Immature natural killer cell (primary cell): ENCODE measurements at regions not wholly inside any gene's neighbourhood (a gene's known extent, or its start where the extent isn't known, plus 50 kb on each side); places are given as distances from the start of the nearest gene placed in this dataset.

Experiments
- DNase-seq, 3 donors: peaks; one replicate each; pipeline ENCODE4 v3.0.0; 2022; ENCODE audit warnings: mixed read lengths in 1 of 3
- H3K27ac Mint-ChIP-seq, 6 donors: one replicate each; pipeline ENCODE4 v1.8.0; 2020; ENCODE audit warnings: mixed read lengths in 6 of 6, mild to moderate bottlenecking in 5 of 6, inconsistent platforms in 4 of 6, moderate library complexity in 3 of 6
- H3K27me3 Mint-ChIP-seq, 3 donors: one replicate each; pipeline ENCODE4 v1.8.0; 2020 to 2021; ENCODE audit warnings: low read depth in 3 of 3, mild to moderate bottlenecking in 3 of 3, mixed read lengths in 3 of 3, moderate library complexity in 3 of 3, inconsistent platforms in 1 of 3
- H3K36me3 Mint-ChIP-seq, 3 donors: one replicate each; pipeline ENCODE4 v1.8.0; 2020; ENCODE audit warnings: mixed read lengths in 3 of 3, inconsistent platforms in 2 of 3, mild to moderate bottlenecking in 2 of 3
- H3K4me1 Mint-ChIP-seq, 2 donors: one replicate each; pipeline ENCODE4 v1.8.0; 2020; ENCODE audit warnings: inconsistent platforms in 2 of 2, mild to moderate bottlenecking in 2 of 2, mixed read lengths in 2 of 2, moderate library complexity in 1 of 2
- H3K4me3 Mint-ChIP-seq, 5 donors: one replicate each; pipeline ENCODE4 v1.8.0; 2020; ENCODE audit warnings: mild to moderate bottlenecking in 5 of 5, mixed read lengths in 5 of 5, inconsistent platforms in 3 of 5, moderate library complexity in 3 of 5
- H3K9me3 Mint-ChIP-seq, 6 donors: one replicate each; pipeline ENCODE4 v1.8.0; 2020; ENCODE audit warnings: mild to moderate bottlenecking in 6 of 6, mixed read lengths in 6 of 6, inconsistent platforms in 4 of 6, moderate library complexity in 3 of 6

- Mint-ChIP-seq H3K36me3 (no peaks in the 10 kb centered on the region), H3K27me3 (no peaks in the 10 kb centered on the region), H3K4me1 (no peaks in the 10 kb centered on the region), H3K4me3 (no peak overlapping the region), H3K27ac (no peak overlapping the region), H3K9me3 (peaks cover 0 to 4% (median 0%) of the 10 kb centered on the region in 6 donors)
- DNase-seq = no peak
Observed at GRCh38 chr5:120367896-120368634, 96.0 kb upstream of the PRR16 start.

- DNase-seq = no peak
- Mint-ChIP-seq H3K27me3 (no peaks in the 10 kb centered on the region), H3K9me3 (peaks cover 0 to 4% (median 0%) of the 10 kb centered on the region in 6 donors), H3K36me3 (no peaks in the 10 kb centered on the region), H3K4me1 (no peaks in the 10 kb centered on the region), H3K4me3 (no peak overlapping the region), H3K27ac (no peak overlapping the region)
Observed at GRCh38 chr5:120368923-120369715, 95.0 kb upstream of the PRR16 start.

- H3K27me3 Mint-ChIP-seq = peaks cover 0 to 1% (median 0%) of the 10 kb centered on the region in 3 donors
- no peak overlapping the region for H3K4me3 Mint-ChIP-seq
- DNase-seq = no peak
- H3K9me3 Mint-ChIP-seq = peaks cover 0 to 10% (median 5%) of the 10 kb centered on the region in 6 donors
- peaks cover 0 to 5% (median 4%) of the 10 kb centered on the region in 3 donors for H3K36me3 Mint-ChIP-seq
- no peak overlapping the region for H3K27ac Mint-ChIP-seq
- H3K4me1 Mint-ChIP-seq = no peaks in the 10 kb centered on the region
Observed at GRCh38 chr5:120372899-120373298, 91.2 kb upstream of the PRR16 start.

- peaks cover 5 to 21% (median 7%) of the 10 kb centered on the region in 6 donors for H3K9me3 Mint-ChIP-seq
- no peaks in the 10 kb centered on the region for H3K4me1 Mint-ChIP-seq
- no peak overlapping the region for H3K4me3 Mint-ChIP-seq
- DNase-seq = no peak
- no peak overlapping the region for H3K27ac Mint-ChIP-seq
- peaks cover 0 to 5% (median 5%) of the 10 kb centered on the region in 3 donors for H3K36me3 Mint-ChIP-seq
- H3K27me3 Mint-ChIP-seq = peaks cover 0 to 1% (median 0%) of the 10 kb centered on the region in 3 donors
Observed at GRCh38 chr5:120375248-120375647, 88.9 kb upstream of the PRR16 start.

- H3K36me3 Mint-ChIP-seq = peaks cover 0 to 5% (median 5%) of the 10 kb centered on the region in 3 donors
- no peak overlapping the region for H3K4me3 Mint-ChIP-seq
- H3K4me1 Mint-ChIP-seq = no peaks in the 10 kb centered on the region
- H3K27ac Mint-ChIP-seq = no peak overlapping the region
- peaks cover 0 to 2% (median 1%) of the 10 kb centered on the region in 3 donors for H3K27me3 Mint-ChIP-seq
- peaks cover 5 to 30% (median 14%) of the 10 kb centered on the region in 6 donors for H3K9me3 Mint-ChIP-seq
- DNase-seq = no peak
Observed at GRCh38 chr5:120380644-120381043, 83.5 kb upstream of the PRR16 start.

- H3K36me3 Mint-ChIP-seq = peaks cover 0 to 1% (median under 1%) of the 10 kb centered on the region in 3 donors
- H3K4me3 Mint-ChIP-seq = no peak overlapping the region
- no peak overlapping the region for H3K27ac Mint-ChIP-seq
- peaks cover 1 to 6% of the 10 kb centered on the region in 2 donors for H3K4me1 Mint-ChIP-seq
- H3K9me3 Mint-ChIP-seq = peaks cover 2 to 28% (median 12%) of the 10 kb centered on the region in 6 donors
- DNase-seq = no peak
- peaks cover 0 to 2% (median 0%) of the 10 kb centered on the region in 3 donors for H3K27me3 Mint-ChIP-seq
Observed at GRCh38 chr5:120382833-120383232, 81.3 kb upstream of the PRR16 start.

GRCh38 chr5:120386981-120387380, 77.1 kb upstream of the PRR16 start:
- Mint-ChIP-seq H3K9me3 (peaks cover 0 to 9% (median 2%) of the 10 kb centered on the region in 6 donors), H3K36me3 (no peaks in the 10 kb centered on the region), H3K27me3 (peaks cover 0 to 2% (median 0%) of the 10 kb centered on the region in 3 donors), H3K27ac (no peak overlapping the region), H3K4me3 (no peak overlapping the region), H3K4me1 (peaks cover 10 to 17% of the 10 kb centered on the region in 2 donors)
- DNase-seq = no peak

GRCh38 chr5:120388016-120388781, 75.9 kb upstream of the PRR16 start:
- H3K4me3 Mint-ChIP-seq = peak overlapping the region in 2 of 5 donors; percentile 7 to 10
- peaks cover 0 to 2% (median 0%) of the 10 kb centered on the region in 3 donors for H3K36me3 Mint-ChIP-seq
- H3K9me3 Mint-ChIP-seq = peaks cover 0 to 11% (median 3%) of the 10 kb centered on the region in 6 donors
- H3K27ac Mint-ChIP-seq = no peak overlapping the region
- H3K27me3 Mint-ChIP-seq = peaks cover 0 to 2% (median 0%) of the 10 kb centered on the region in 3 donors
- peaks cover 10 to 17% of the 10 kb centered on the region in 2 donors for H3K4me1 Mint-ChIP-seq
- no peak for DNase-seq

- DNase-seq = no peak
- Mint-ChIP-seq H3K27me3 (no peaks in the 10 kb centered on the region), H3K9me3 (peaks cover 5 to 15% (median 11%) of the 10 kb centered on the region in 6 donors), H3K36me3 (peaks cover 0 to 3% (median 0%) of the 10 kb centered on the region in 3 donors), H3K4me1 (no peaks in the 10 kb centered on the region), H3K27ac (no peak overlapping the region), H3K4me3 (no peak overlapping the region)
Observed at GRCh38 chr5:120394259-120394658, 69.8 kb upstream of the PRR16 start.

- no peaks in the 10 kb centered on the region for H3K4me1 Mint-ChIP-seq
- peaks cover 3 to 24% (median 15%) of the 10 kb centered on the region in 6 donors for H3K9me3 Mint-ChIP-seq
- H3K27me3 Mint-ChIP-seq = peaks cover 0 to 2% (median under 1%) of the 10 kb centered on the region in 3 donors
- H3K27ac Mint-ChIP-seq = no peak overlapping the region
- DNase-seq = no peak
- H3K36me3 Mint-ChIP-seq = peaks cover 0 to 3% (median 0%) of the 10 kb centered on the region in 3 donors
- no peak overlapping the region for H3K4me3 Mint-ChIP-seq
Observed at GRCh38 chr5:120396186-120396585, 67.9 kb upstream of the PRR16 start.

GRCh38 chr5:120400356-120400755, 63.7 kb upstream of the PRR16 start:
- H3K27me3 Mint-ChIP-seq = peaks cover 0 to 4% (median 2%) of the 10 kb centered on the region in 3 donors
- peaks cover 3 to 27% (median 14%) of the 10 kb centered on the region in 6 donors for H3K9me3 Mint-ChIP-seq
- H3K4me1 Mint-ChIP-seq = no peaks in the 10 kb centered on the region
- H3K4me3 Mint-ChIP-seq = no peak overlapping the region
- no peaks in the 10 kb centered on the region for H3K36me3 Mint-ChIP-seq
- H3K27ac Mint-ChIP-seq = no peak overlapping the region
- no peak for DNase-seq

GRCh38 chr5:120402606-120403005, 61.5 kb upstream of the PRR16 start:
- no peak overlapping the region for H3K27ac Mint-ChIP-seq
- no peak overlapping the region for H3K4me3 Mint-ChIP-seq
- H3K4me1 Mint-ChIP-seq = no peaks in the 10 kb centered on the region
- peaks cover 0 to 4% (median 2%) of the 10 kb centered on the region in 3 donors for H3K27me3 Mint-ChIP-seq
- H3K36me3 Mint-ChIP-seq = no peaks in the 10 kb centered on the region
- peaks cover 9 to 28% (median 17%) of the 10 kb centered on the region in 6 donors for H3K9me3 Mint-ChIP-seq
- no peak for DNase-seq

GRCh38 chr5:120405286-120405864, 58.7 kb upstream of the PRR16 start:
- Mint-ChIP-seq H3K36me3 (no peaks in the 10 kb centered on the region), H3K27ac (no peak overlapping the region), H3K4me3 (no peak overlapping the region), H3K9me3 (peaks cover 6 to 19% (median 12%) of the 10 kb centered on the region in 6 donors), H3K27me3 (peaks cover 0 to 4% (median 0%) of the 10 kb centered on the region in 3 donors), H3K4me1 (no peaks in the 10 kb centered on the region)
- no peak for DNase-seq
